HEK293 (cell line): ENCODE measurements at regions not wholly inside any gene's neighbourhood (a gene's known extent, or its start where the extent isn't known, plus 50 kb on each side); places are given as distances from the start of the nearest gene placed in this dataset.

Experiments used
- KLF10 ChIP-seq: fragments of 450-650 bp; IDR thresholded peaks from 2 replicates; pipeline ENCODE4 v1.5.1; 2018; ENCODE audit warnings: missing biosample characterization, mild to moderate bottlenecking, missing genetic modification characterization
- REST ChIP-seq: fragments of 450-650 bp; formaldehyde crosslinking; IDR thresholded peaks from 2 replicates; pipeline ENCODE4 v1.5.1; 2016; ENCODE audit warnings: missing biosample characterization, missing genetic modification characterization
- SP7 ChIP-seq: fragments of 450-650 bp; formaldehyde crosslinking; IDR thresholded peaks from 2 replicates; pipeline ENCODE4 v1.5.1; 2016; ENCODE audit warnings: missing biosample characterization, missing genetic modification characterization
- ZBTB48 ChIP-seq: fragments of 450-650 bp; formaldehyde crosslinking; IDR thresholded peaks from 2 replicates; pipeline ENCODE4 v1.5.1; 2016; ENCODE audit warnings: missing biosample characterization, missing genetic modification characterization
- ZNF391 ChIP-seq: fragments of 450-650 bp; formaldehyde crosslinking; IDR thresholded peaks from 2 replicates; pipeline ENCODE4 v1.5.1; 2016; ENCODE audit warnings: low read depth, missing biosample characterization, missing genetic modification characterization, borderline replicate concordance
- ZNF423 ChIP-seq: fragments of 450-650 bp; formaldehyde crosslinking; IDR thresholded peaks from 2 replicates; pipeline ENCODE4 v1.5.1; 2016; ENCODE audit warnings: missing biosample characterization, missing genetic modification characterization
- ZNF561 ChIP-seq: fragments of 450-650 bp; IDR thresholded peaks from 2 replicates; pipeline ENCODE4 v1.5.1; 2018; ENCODE audit warnings: missing biosample characterization, missing genetic modification characterization, borderline replicate concordance
- ZNF843 ChIP-seq: fragments of 450-650 bp; formaldehyde crosslinking; IDR thresholded peaks from 2 replicates; pipeline ENCODE4 v1.5.1; 2016; ENCODE audit warnings: missing biosample characterization, missing genetic modification characterization
- TF ChIP-seq, protein P1 (sequence below): fragments of 450-650 bp; formaldehyde crosslinking; IDR thresholded peaks from 2 replicates; pipeline ENCODE4 v1.5.1; 2016; ENCODE audit warnings: missing biosample characterization, missing genetic modification characterization

GRCh38 chr21:20523191-20523590, 475.0 kb upstream of the NCAM2 start:
- TF ChIP-seq ZBTB48 (no peak), REST (tag by site-specific recombination) (no peak), ZNF843 (tag by site-specific recombination) (no peak), ZNF423 (no peak), SP7 (tag by site-specific recombination) (no peak), ZNF561 (no peak), KLF10 (tag by site-specific recombination) (no peak), ZNF391 (tag by site-specific recombination) (no peak)
- TF ChIP-seq, protein P1, sequence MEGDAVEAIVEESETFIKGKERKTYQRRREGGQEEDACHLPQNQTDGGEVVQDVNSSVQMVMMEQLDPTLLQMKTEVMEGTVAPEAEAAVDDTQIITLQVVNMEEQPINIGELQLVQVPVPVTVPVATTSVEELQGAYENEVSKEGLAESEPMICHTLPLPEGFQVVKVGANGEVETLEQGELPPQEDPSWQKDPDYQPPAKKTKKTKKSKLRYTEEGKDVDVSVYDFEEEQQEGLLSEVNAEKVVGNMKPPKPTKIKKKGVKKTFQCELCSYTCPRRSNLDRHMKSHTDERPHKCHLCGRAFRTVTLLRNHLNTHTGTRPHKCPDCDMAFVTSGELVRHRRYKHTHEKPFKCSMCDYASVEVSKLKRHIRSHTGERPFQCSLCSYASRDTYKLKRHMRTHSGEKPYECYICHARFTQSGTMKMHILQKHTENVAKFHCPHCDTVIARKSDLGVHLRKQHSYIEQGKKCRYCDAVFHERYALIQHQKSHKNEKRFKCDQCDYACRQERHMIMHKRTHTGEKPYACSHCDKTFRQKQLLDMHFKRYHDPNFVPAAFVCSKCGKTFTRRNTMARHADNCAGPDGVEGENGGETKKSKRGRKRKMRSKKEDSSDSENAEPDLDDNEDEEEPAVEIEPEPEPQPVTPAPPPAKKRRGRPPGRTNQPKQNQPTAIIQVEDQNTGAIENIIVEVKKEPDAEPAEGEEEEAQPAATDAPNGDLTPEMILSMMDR (tag by site-specific recombination), result no peak
